Testis (tissue), 2 donors: ENCODE measurements at regions not wholly inside any gene's neighbourhood (a gene's known extent, or its start where the extent isn't known, plus 50 kb on each side); places are given as distances from the start of the nearest gene placed in this dataset.

ENCODE experiments used
- POLR2A ChIP-seq: fragments of 450-650 bp; IDR thresholded peaks from one replicate; pipeline ENCODE4 v1.6.1; 2017; ENCODE audit warnings: antibody characterized with exemption, mild to moderate bottlenecking, moderate library complexity
- TF ChIP-seq, protein P1 (sequence below), 3 experiments: fragments of 450-650 bp in 2 of 3; fragments of 200-600 bp in 1 of 3; sonication (generic) in 1 of 3; IDR thresholded peaks; one replicate each; pipeline ENCODE4 v1.5.1; 2016 to 2019; ENCODE audit warnings: antibody characterized with exemption in 3 of 3, mild to moderate bottlenecking in 2 of 3, moderate library complexity in 1 of 3

- TF ChIP-seq, protein P1, sequence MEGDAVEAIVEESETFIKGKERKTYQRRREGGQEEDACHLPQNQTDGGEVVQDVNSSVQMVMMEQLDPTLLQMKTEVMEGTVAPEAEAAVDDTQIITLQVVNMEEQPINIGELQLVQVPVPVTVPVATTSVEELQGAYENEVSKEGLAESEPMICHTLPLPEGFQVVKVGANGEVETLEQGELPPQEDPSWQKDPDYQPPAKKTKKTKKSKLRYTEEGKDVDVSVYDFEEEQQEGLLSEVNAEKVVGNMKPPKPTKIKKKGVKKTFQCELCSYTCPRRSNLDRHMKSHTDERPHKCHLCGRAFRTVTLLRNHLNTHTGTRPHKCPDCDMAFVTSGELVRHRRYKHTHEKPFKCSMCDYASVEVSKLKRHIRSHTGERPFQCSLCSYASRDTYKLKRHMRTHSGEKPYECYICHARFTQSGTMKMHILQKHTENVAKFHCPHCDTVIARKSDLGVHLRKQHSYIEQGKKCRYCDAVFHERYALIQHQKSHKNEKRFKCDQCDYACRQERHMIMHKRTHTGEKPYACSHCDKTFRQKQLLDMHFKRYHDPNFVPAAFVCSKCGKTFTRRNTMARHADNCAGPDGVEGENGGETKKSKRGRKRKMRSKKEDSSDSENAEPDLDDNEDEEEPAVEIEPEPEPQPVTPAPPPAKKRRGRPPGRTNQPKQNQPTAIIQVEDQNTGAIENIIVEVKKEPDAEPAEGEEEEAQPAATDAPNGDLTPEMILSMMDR (IDR thresholded peaks at IDR 0.05): no peak
- no peak for TF ChIP-seq POLR2A
Observed at GRCh38 chr5:60229691-60230185, 336.2 kb upstream of the PDE4D start.
